Activated CD8-positive, alpha-beta memory T cell treated with anti-CD3 and anti-CD28 coated beads for 36 hours (primary cell): ENCODE measurements at regions not wholly inside any gene's neighbourhood (a gene's known extent, or its start where the extent isn't known, plus 50 kb on each side); places are given as distances from the start of the nearest gene placed in this dataset.
"Not testable (repeated sequence)": the region's sequence is repeated elsewhere in the genome, so short reads cannot be mapped to it uniquely, and the experiment has no call there.

Experiments
- CTCF ChIA-PET: fragments of 350-600 bp; sonication (Branson Sonifier 250); formaldehyde crosslinking; loops from one replicate; lab custom pipeline; 2021; ENCODE audit warnings: antibody characterized with exemption; lab: Charles Lee
- POLR2A ChIA-PET: fragments of 350-600 bp; sonication (Branson Sonifier 250); formaldehyde crosslinking; loops from one replicate; lab custom pipeline; 2021; ENCODE audit warnings: antibody characterized with exemption; lab: Charles Lee

DNA sequence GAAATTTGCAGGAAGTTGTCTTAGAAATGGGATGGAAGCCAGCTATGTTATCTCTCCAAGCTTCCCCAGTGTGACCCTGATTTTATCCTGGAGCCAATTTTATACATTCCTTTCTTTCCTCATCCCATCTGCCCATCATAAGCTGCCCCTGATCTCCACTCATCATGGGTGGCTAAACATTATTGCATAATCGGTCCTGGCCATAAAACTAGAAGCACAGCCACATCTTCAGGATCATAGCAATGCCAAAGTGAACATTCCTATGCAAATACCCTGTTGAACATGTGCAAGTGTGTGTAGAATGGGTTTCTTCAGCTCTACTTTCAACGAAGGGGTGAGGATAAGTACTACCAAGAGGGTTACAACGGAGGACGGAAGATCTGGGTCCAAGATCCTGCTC lies 50.6 kb upstream of the COG2 start:
- ChIA-PET POLR2A (no interaction called here), CTCF (no interaction called here)

DNA sequence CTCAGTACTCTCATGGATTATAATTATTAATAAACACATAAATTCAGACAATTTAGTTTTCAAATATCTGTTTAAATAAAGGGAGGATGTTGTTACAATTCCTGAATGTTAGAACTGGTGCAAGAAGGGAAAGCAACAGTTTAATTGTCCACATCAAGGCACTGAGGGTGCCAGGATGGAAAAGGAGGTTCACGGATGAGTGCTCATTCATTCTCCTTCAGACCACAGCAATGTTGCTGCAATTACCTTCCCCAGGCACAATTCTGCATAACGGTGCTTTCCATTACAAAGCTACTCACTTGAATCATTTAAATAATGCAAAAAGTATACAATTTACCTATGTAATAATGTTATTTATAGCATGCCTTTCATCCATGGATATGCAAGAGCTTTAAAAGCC lies 52.3 kb upstream of the COG2 start:
- ChIA-PET POLR2A (no interaction called here), CTCF (no interaction called here)

DNA sequence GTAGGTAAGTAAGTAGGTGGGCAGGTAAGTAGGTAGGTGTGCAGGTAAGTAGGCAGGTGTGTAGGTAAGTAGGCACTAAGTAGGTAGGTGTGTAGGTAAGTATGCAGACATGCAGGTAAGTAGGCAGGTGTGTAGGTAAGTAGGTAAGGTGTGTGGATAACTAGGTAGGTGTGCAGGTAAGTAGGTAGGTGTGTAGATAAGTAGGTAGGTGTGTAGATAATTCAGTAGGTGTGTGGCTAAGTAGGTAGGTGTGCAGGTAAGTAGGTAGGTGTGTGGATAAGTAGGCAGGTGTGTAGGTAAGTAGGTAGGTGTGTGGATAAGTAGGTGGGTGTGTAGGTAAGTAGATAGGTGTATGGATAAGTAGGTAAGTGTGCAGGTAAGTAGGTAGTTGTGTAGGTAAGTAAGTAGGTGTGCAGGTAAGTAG lies 53.9 kb upstream of the COG2 start:
- ChIA-PET POLR2A (no interaction called here), CTCF (no interaction called here)

DNA sequence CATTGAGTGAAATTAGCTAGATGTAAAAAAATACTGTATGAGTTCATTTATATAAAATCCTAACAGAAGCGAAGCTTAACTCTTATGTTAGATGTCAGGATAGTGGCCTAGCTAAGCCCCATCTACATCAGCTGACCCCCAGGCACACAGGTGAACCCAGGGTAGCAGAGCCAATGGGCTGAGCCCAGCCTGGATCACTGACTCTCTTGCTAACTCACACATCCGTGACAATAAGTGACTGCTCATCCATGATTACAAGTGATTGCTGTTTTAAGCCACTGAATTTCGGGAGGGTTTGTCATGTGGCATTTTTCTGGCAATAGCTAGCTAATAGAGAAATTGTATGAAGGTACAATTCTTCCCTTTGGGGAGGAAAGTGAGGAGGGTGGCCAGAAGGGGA lies 55.2 kb upstream of the COG2 start:
- ChIA-PET POLR2A (no interaction called here), CTCF (no interaction called here)

DNA sequence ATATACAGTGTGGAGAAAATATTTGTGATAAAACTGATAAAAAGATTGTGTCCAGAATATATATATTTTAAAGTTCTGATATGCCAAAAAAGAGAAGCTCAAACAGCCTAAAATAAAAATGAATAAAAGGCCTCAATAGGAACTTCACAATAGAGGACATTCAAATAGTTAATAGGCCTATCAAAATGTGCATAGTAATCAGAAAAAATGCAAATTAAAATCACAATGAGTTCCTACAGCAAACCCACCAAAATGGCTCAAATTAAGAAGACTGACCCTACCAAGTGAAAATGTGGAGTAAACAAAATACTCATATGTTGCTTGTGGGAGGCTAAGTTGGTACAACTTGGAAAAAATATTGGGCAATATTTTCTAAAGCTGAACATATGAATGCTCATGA lies 57.6 kb upstream of the COG2 start:
- POLR2A ChIA-PET = no interaction called here
- CTCF ChIA-PET = no interaction called here

DNA sequence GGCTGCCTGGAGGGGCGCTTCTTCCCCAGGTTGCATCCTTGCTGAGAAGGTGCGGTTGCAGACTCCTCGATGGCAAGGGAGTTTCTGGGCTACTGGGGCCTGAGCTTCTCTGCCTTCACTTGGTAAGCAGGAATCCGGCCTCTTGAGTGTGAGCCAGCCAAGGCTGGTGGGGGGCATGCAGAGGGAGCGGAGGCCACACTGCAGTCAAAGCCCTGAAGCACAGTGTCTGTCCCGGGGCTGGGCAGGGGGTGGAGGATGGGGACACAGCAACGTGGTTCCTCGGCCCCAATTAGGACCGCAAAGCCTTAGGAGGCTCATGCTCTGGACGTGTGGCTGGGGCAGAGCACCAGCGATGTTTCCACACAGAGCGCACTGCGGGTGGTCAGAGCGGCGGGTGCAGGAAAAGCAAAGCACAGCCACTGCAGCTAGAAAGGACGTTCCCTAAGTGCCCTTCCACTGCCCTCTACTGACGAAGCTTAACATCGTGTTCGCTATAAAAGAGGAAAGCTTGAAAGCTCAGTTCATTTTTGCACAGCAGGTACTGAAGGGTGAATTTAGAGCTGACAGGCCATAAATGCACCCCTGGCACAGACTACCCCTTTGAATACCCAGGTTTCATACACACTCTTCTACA lies 60.7 kb upstream of the COG2 start:
- ChIA-PET CTCF (no interaction called here), POLR2A (no interaction called here)

DNA sequence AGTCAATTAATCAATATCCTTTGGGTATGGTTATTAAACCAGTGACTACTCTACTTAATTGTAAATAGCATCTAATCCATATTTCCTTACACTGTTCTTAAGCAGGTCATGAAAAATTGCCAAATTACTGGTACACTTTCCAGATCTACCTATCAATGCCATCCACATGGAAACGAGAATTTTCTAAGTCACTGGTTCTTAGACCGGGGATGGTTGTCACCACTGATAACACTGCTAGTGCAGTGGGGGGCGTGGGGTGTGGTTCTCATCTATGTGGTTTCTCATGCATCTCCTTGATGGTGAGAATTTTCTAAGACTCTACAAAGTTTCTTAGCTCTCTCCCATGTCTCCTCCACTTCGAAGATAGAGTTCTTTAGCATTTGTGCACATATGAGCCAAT lies 63.7 kb upstream of the COG2 start:
- ChIA-PET POLR2A (no interaction called here), CTCF (no interaction called here)

DNA sequence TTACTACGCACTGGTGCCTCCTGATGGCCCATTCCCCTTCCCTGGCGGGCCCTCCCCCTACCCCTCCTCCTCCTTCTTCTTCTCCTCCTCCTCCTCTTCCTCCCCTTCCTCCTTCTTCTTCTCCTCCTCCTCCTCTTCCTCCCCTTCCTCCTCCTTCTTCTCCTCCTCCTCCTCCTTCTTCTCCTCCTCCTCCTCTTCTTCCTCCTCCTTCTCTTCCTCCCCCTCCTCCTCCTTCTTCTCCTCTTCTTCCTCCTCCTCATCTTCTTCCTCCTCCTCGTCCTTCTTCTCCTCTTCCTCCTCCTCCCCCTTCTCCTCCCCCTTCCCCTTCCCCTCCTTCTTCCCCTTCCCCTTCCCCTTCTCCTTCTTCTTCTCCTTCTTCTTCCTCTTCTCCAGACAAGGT lies 64.7 kb upstream of the COG2 start:
- CTCF ChIA-PET = no interaction called here

DNA sequence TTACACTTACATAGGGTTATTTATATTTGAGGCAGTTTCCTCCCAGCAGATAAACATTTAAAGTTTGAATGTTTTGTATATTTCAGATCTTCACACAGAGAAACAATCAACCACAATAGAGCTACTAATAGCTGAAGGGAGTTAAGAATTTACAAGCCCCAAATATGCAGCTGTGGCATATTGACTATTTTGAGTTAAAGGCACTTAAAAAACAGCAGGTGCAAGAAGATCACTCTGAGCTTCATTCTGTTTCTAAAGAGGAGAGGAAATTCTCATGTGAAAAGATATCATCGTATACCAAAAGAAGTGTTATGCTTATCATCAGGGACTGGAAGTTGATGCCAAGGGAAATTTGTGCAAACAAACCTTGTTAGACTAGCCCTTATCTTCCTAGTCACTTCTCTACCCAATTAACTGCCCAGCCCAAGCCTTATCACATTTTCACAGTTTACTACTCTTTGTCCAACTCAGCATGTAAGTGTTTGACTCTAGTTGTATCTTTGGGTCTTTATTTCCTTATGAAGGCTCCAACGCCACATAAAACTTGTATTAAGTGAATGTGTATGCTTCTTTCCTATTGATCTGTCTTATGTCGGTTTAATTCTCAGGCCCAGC lies 66.3 kb upstream of the COG2 start:
- POLR2A ChIA-PET = no interaction called here
- CTCF ChIA-PET = no interaction called here

More for the DNA sequence above, 64.7 kb upstream of the COG2 start:
- POLR2A ChIA-PET = no interaction called here

DNA sequence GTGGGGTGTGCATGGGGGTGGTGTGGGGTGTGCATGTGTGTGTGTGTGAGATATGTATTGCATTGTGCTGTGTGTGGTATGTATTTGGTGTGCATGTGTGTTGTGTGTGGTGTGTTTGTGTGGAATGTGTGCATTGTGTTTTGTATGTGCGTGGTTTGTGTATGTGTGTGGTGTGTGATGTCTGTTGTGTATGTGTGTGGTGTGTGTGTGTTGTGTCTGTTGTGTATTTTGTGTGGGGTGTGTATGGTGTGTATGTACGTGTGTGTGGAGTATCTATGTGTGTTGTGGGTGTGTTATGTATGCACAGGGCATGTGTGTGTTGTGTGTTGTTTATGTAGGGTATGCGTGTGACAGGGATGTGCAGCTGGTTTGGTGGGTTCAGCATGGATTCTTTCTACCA lies 67.8 kb upstream of the COG2 start:
- CTCF ChIA-PET = no interaction called here
- POLR2A ChIA-PET = no interaction called here

DNA sequence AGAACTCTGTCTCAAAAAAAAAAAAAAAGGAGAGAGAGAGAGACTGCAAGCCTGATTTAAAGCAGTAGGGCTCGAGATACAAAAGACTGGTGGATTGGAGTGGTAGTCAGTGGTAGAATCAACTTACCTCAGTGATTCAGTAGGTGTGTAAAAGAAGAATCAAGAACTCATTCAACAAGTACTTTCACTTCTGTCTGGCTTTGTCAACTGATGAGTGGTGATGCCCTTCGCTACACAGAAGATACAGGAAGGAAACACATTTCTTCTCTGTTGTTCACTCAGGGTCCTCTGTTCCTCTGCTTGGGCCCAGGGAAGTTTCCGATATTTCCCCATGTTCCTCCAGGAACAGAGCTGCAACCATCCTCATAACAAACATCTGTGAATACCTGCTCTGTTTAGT lies 68.6 kb upstream of the COG2 start:
- ChIA-PET POLR2A (interaction anchor here (0.6 kb wide), 1 partner anchor 1132 kb away, joined by 4 read pairs; no protein-coding TSS in a partner anchor), CTCF (no interaction called here)

DNA sequence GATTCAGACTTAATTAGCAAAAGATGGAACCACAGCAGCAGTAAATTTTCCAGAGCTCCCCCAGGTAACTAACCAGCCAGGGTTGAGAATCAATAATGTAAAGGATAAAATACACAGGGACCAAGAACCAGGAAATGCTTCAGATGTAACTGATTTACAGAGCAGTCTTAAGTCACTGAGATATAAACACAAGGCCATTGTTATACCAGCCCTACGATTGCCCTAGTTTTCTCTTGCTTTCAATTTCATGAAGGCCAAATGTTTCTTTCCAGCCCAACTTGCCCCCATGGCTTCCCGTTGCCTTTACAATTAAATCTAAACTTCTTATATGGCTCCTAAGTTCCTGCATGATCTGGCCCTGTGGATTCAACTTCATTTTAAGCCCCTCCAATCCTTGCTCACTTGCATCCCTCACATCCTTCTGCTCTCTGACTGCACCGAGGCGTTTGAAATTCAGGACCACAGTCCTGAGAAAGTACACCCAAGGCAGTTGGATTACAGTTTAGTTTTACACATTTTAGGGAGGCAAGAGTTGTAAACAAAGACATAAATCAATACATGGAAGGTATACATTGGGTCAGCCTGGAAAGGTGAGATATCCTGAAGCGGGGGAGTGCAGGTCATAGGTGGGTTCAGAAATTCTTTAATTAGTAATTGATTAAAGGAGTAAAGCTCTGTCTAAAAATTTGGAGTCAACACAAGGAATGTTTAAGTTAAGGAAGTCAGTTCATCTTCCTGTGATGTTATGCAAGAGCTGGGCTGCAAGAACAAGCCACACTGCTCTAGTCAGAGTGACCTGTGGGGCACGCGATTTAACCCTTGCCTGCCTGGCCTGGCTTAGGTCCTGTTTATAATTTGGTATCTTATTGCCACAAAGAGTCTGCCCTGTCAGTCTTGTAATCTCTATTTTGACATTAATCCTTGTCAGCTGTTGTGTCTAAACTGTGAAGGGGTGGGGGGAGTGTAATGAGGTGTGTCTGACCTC lies 69.9 kb upstream of the COG2 start:
- CTCF ChIA-PET = no interaction called here
- POLR2A ChIA-PET = interaction anchor here (0.6 kb wide), 1 partner anchor 1131 kb away, joined by 4 read pairs; no protein-coding TSS in a partner anchor

DNA sequence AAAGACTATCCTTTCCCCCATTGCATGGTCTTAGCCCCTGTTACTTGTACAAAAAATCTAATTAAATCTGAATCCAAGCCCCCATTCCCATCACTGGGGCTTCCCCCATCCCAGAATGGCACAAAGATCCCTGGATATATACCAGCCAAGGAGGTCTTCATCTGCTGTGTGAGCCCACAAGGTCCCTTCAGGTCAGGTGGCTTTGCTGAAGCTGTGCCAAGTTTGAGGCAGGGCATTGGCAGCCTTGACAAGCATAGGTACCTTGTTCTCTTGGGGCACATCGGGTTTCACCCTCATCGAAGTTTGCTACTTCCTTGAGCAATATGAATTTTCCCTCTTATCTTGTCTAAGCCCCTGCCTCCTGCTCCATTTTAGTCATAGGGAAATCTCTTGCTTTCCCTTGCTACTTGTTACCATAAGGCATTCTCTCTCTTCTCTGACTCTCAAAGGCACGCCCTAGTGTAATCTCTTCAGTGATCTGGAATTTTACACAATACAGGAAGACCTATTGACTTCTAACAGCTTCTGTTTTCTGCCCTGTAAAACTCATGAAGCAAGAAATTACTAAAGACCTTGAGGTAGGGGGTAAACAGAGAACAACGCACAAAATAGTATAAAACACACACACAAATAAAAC lies 71.4 kb upstream of the COG2 start:
- CTCF ChIA-PET = no interaction called here
- POLR2A ChIA-PET = no interaction called here

DNA sequence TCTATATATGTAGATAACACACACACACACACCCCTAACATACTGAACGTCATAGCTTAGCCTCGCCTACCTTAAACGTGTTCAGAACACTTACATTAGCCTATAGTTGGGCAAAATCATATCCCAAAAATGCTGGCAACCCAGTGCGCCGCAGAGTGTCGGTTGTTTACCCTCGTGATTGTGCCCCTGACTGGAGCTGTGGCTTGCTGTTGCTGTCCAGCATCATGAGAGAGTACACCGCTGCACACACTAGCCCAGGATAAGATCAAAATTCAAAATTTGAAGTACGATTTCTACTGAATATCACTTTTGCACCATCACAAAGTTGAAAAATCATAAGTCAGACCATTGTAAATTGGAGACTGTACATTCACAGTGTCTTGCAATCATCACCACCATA lies 73.1 kb upstream of the COG2 start:
- POLR2A ChIA-PET = no interaction called here
- CTCF ChIA-PET = no interaction called here

DNA sequence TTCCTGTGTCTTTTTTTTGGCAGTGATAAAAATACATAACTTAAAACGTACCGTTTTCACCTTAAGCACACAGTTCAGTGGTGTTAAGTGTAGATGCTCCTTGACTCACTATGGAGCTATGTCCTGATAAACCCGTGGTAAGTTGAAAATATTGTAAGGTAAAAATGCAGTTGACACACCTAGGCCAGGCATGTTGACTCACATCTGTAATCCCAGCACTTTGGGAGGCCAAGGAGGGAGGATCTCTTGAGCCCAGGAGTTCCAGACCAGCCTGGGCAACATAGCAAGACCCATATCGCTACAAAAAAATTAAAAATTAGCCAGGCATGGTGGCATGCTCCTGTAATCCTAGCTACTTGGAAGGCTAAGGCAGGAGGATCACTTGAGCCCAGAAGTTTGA lies 73.6 kb upstream of the COG2 start:
- ChIA-PET CTCF (interaction anchor here (1.0 kb wide), 1 partner anchor 9 kb away, joined by 3 read pairs; no protein-coding TSS in a partner anchor), POLR2A (no interaction called here)

DNA sequence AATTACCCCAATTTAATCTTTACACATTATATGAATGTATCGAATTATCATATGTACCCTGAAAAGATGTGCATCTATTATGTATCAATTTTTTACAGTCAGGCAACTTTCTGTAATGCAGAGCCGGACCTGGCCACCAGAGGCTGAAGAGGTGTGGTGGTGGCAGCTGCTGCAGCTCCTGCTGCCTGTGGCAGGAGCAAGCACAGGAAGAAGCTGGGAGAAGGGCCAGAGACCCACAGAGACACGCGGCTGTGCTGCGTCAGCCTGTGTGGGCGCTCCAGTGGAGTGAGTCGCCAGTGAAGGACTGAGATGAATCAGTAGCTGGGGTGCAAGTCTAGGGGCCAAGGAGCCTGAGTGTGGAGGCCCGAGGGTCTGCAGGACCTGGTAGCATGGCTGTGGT lies 74.3 kb upstream of the COG2 start:
- ChIA-PET POLR2A (no interaction called here), CTCF (interaction anchor here (1.0 kb wide), 1 partner anchor 8 kb away, joined by 3 read pairs; no protein-coding TSS in a partner anchor)

DNA sequence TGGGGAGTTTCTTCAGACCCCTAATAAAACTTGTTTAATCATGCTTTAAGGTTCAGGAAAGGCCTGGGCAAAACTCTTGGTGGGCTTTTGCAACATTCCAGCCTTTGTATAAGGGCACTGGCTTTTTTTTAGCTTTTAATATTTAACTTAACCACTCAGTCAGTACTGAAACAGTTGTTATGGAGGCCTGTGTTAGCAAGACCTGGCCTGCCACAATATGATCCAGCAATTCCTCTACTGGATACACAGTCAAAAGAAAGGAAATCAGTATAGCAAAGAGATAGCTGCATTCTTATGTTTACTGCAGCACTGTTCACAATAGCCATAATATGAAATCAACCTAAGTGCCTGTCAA lies 75.1 kb upstream of the COG2 start:
- CTCF ChIA-PET = no interaction called here

DNA sequence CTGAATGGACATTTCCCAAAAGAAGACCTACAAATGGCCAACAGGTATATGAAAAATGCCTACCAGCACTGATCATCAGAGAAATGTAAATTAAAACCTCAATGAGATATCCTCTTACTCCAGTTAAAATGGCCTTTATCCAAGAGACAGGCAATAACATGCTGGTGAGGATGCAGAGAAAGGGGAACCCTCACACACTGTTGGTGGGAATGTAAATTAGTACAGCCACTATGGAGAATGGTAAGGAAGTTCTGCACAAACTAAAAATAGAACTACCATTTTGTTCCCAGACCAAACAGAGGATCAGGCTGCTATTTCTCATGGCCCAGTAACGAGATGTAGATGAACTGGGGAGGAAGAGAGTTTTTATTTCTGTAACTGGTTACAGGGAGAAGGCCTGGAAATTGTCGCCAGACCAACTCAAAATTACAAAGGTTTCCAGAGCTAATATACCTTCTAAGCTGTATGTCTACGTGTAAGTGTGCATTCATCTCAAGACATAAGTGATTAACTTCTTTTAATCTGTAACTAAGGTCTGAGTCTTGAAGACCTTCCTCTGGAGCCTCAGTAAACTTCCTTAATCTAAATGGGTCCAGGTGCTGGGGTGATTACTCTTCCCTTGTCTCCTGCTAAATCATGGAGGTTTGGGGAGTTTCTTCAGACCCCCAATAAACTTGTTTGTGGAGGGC lies 75.6 kb upstream of the COG2 start:
- CTCF ChIA-PET, POLR2A ChIA-PET: not testable (repeated sequence)

More for the DNA sequence above, 75.1 kb upstream of the COG2 start:
- POLR2A ChIA-PET = no interaction called here

DNA sequence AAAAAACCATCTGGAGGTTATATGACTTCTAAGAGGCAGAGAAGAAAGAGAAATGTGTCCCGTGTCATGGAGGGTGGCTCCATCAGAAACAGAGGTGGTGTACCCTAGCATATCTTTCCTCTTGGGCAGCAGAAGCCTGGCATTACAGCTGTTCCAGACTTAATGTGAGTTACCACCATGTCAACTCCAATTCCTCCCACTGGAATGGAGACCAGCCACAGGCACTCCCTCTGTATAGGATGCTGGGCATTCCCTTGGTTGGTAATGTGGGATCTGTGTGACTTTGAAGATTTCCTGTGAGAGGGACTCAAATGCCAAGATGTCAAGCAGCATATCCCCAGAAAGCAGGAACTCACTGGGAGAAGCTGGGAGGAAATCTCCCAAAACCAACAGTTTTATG lies 77.1 kb upstream of the COG2 start:
- ChIA-PET POLR2A (no interaction called here), CTCF (no interaction called here)
